TTC549 (cell line): ENCODE measurements at regions not wholly inside any gene's neighbourhood (a gene's known extent, or its start where the extent isn't known, plus 50 kb on each side); places are given as distances from the start of the nearest gene placed in this dataset.
A peak's percentile ranks its signal among the peaks of the same experiment; 100 is the strongest.
"Not testable (repeated sequence)": the region's sequence is repeated elsewhere in the genome, so short reads cannot be mapped to it uniquely, and the experiment has no call there.

Experiments
- FAIRE-seq: peaks from 2 replicates; lab custom pipeline; 2012; peaks lifted over from hg19 to GRCh38; lab: Jason Lieb, UNC

- FAIRE-seq: no peak
Observed at GRCh38 chr18:21928925-21929324, 188.3 kb downstream of the MIB1 start.

GRCh38 chr18:21930177-21930576 lies 189.6 kb downstream of the MIB1 start:
- FAIRE-seq: no peak

- no peak for FAIRE-seq
Observed at GRCh38 chr18:21933931-21934765, 193.6 kb downstream of the MIB1 start.

GRCh38 chr18:21934766-21935015 lies 194.1 kb downstream of the MIB1 start:
- FAIRE-seq: no peak

GRCh38 chr18:21943456-21943855 lies 202.9 kb downstream of the MIB1 start:
- FAIRE-seq: no peak

- no peak for FAIRE-seq
Observed at GRCh38 chr18:21949326-21950015, 208.9 kb downstream of the MIB1 start.

- peak; percentile 76 for FAIRE-seq
Observed at GRCh38 chr18:21955757-21956652, 213.4 kb upstream of the GATA6 start.

- FAIRE-seq: no peak
Observed at GRCh38 chr18:21958263-21958662, 211.1 kb upstream of the GATA6 start.

GRCh38 chr18:21958707-21959450 lies 210.5 kb upstream of the GATA6 start:
- FAIRE-seq: no peak

- FAIRE-seq: no peak
Observed at GRCh38 chr18:21960189-21960588, 209.2 kb upstream of the GATA6 start.

- FAIRE-seq: no peak
Observed at GRCh38 chr18:21963336-21963735, 206.1 kb upstream of the GATA6 start.

- FAIRE-seq: no peak
Observed at GRCh38 chr18:21968338-21968737, 201.1 kb upstream of the GATA6 start.

- FAIRE-seq: no peak
Observed at GRCh38 chr18:21972281-21972680, 197.1 kb upstream of the GATA6 start.

GRCh38 chr18:21975954-21976353 lies 193.4 kb upstream of the GATA6 start:
- FAIRE-seq: not testable (repeated sequence)

GRCh38 chr18:21978546-21979170 lies 190.7 kb upstream of the GATA6 start:
- FAIRE-seq: no peak

- no peak for FAIRE-seq
Observed at GRCh38 chr18:21979171-21979560, 190.2 kb upstream of the GATA6 start.

GRCh38 chr18:21979759-21980158 lies 189.6 kb upstream of the GATA6 start:
- FAIRE-seq: no peak

GRCh38 chr18:21980744-21981143 lies 188.6 kb upstream of the GATA6 start:
- FAIRE-seq: no peak

GRCh38 chr18:21981489-21981888 lies 187.9 kb upstream of the GATA6 start:
- not testable (repeated sequence) for FAIRE-seq

GRCh38 chr18:21991081-21991534 lies 178.3 kb upstream of the GATA6 start:
- no peak for FAIRE-seq

- no peak for FAIRE-seq
Observed at GRCh38 chr18:21991886-21992285, 177.5 kb upstream of the GATA6 start.

- no peak for FAIRE-seq
Observed at GRCh38 chr18:21996351-21996826, 173.0 kb upstream of the GATA6 start.
